ENCODE measurements at regions not wholly inside any gene's neighbourhood (a gene's known extent, or its start where the extent isn't known, plus 50 kb on each side); places are given as distances from the start of the nearest gene placed in this dataset.

DNA sequence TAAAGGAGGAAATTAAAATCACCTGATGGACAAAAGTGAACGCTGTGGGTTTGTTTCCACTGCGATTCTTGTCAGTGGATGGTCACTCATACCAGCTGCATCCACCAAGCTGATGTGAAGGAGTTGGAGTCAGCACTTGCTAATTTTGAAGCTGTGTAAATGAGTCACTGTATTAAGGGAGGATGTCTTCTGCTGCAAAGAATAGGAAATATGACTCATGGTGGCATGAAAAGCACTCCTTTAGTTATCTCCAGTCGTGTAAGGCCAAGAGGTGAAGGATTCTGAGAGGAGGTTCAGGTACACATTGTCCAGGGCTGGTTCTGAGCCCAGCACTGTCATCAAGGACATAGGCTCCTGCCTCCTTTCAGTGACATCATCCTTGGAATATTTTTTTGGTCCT, 71.7 kb upstream of the SKOR2 start:
- Mint-ChIP-seq H3K4me3 (no peak overlapping the region), H3K4me1 (ENCODE audit: low read depth) (peaks cover 2% of the 10 kb centered on the region), H3K27me3 (peaks cover 10% of the 10 kb centered on the region), H3K36me3 (ENCODE audit: low read depth) (no peaks in the 10 kb centered on the region), H3K9me3 (no peaks in the 10 kb centered on the region), H3K27ac (no peak overlapping the region)
- ChIA-PET CTCF (no interaction called here), POLR2A (no interaction called here)
- ATAC-seq (peak; percentile 30), DNase-seq (no peak)
- TF ChIP-seq, protein P1, sequence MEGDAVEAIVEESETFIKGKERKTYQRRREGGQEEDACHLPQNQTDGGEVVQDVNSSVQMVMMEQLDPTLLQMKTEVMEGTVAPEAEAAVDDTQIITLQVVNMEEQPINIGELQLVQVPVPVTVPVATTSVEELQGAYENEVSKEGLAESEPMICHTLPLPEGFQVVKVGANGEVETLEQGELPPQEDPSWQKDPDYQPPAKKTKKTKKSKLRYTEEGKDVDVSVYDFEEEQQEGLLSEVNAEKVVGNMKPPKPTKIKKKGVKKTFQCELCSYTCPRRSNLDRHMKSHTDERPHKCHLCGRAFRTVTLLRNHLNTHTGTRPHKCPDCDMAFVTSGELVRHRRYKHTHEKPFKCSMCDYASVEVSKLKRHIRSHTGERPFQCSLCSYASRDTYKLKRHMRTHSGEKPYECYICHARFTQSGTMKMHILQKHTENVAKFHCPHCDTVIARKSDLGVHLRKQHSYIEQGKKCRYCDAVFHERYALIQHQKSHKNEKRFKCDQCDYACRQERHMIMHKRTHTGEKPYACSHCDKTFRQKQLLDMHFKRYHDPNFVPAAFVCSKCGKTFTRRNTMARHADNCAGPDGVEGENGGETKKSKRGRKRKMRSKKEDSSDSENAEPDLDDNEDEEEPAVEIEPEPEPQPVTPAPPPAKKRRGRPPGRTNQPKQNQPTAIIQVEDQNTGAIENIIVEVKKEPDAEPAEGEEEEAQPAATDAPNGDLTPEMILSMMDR (IDR thresholded peaks at IDR 0.05) = no peak
- intact Hi-C loops (cut with micrococcal nuclease) = no loop called here

DNA sequence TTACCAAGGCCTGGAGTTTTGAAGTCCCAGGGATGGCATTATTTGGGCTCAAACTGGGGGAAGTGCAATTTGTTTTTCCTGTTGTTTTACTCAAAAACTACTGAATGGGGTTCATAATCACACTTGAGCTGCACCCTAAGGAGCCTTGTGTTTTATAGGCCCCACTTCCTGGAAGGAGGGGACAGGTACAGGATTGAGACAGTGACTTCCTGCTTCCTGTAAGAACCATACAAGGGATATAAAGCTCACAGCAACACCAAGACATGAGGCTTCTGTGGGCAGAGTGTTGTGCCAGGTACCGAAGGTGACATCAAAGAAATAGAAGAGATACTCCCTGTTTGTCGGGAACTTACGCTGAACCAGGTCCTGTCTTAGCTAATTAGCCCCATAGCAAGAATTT, 70.4 kb upstream of the SKOR2 start:
- TF ChIP-seq, protein P1 (IDR thresholded peaks at IDR 0.05) = no peak
- ATAC-seq (peak; percentile 34), DNase-seq (no peak)
- Mint-ChIP-seq H3K4me1 (ENCODE audit: low read depth) (peaks cover 2% of the 10 kb centered on the region), H3K27me3 (peaks cover 8% of the 10 kb centered on the region), H3K36me3 (ENCODE audit: low read depth) (no peaks in the 10 kb centered on the region), H3K4me3 (no peak overlapping the region), H3K9me3 (no peaks in the 10 kb centered on the region), H3K27ac (no peak overlapping the region)
- ChIA-PET CTCF (no interaction called here), POLR2A (no interaction called here)
- intact Hi-C loops (cut with micrococcal nuclease) = no loop called here

DNA sequence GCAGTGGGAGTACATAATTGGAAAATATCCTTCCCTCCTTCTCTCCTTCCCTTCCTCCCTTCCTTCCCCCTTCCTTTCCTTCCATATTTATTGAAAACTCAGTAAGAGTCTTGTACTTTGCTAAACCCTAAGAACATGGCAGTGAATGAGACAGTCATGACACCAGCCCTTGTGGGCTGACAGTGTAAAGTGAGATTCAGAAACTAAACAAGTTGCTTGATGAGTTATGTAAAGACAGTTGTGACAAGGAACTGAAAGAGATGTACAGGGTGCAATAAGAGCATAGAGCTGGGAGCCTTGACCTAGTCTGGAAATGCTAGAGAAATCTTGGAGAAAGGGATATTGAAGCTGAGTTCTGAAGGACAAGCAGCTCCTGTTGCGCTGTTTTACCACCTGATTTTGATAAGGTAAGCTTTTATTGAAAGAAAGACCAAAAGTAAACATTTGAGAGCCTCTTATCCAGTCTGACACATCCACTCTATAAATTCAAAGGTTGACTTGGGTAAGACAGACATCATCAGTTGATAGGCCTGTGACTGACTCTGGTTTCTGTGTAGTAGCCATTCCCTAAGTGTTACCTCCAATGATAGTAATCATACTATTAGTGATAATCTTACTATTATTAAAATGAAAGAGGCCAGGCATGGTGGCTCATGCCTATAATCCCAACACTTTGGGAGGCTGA, 66.5 kb upstream of the SKOR2 start:
- Mint-ChIP-seq H3K9me3 (no peaks in the 10 kb centered on the region), H3K4me3 (no peak overlapping the region), H3K36me3 (ENCODE audit: low read depth) (no peaks in the 10 kb centered on the region), H3K4me1 (ENCODE audit: low read depth) (peaks cover 2% of the 10 kb centered on the region), H3K27me3 (peaks cover 8% of the 10 kb centered on the region), H3K27ac (no peak overlapping the region)
- no peak for ATAC-seq
- intact Hi-C loops (cut with micrococcal nuclease) = no loop called here
- ChIA-PET CTCF (no interaction called here), POLR2A (no interaction called here)
- DNase-seq = no peak
- TF ChIP-seq, protein P1 (IDR thresholded peaks at IDR 0.05) = no peak

DNA sequence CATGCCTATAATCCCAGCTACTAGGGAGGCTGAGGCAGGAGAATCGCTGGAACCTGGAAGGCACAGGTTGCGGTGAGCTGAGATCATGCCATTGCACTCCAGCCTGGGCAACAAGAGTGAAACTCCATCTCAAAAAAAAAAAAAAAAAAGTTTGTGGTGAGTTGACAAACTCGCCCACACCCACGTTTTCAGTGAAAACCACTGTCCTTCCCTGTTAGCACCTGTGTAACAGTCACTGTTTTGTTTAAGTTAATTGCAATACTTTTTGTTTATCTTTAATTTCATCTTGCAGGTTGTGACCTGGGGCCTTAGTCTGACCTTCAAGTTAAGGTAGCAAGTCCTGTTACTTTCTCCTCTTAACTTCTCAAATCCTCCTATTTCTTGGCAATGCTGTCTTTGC, 65.5 kb upstream of the SKOR2 start:
- DNase-seq (no peak), ATAC-seq (no peak)
- Mint-ChIP-seq H3K36me3 (ENCODE audit: low read depth) (no peaks in the 10 kb centered on the region), H3K4me1 (ENCODE audit: low read depth) (peaks cover 1% of the 10 kb centered on the region), H3K4me3 (no peak overlapping the region), H3K9me3 (no peaks in the 10 kb centered on the region), H3K27ac (no peak overlapping the region), H3K27me3 (peaks cover 11% of the 10 kb centered on the region)
- ChIA-PET CTCF (no interaction called here), POLR2A (no interaction called here)
- TF ChIP-seq, protein P1 (IDR thresholded peaks at IDR 0.05) = no peak
- intact Hi-C loops (cut with micrococcal nuclease) = no loop called here

DNA sequence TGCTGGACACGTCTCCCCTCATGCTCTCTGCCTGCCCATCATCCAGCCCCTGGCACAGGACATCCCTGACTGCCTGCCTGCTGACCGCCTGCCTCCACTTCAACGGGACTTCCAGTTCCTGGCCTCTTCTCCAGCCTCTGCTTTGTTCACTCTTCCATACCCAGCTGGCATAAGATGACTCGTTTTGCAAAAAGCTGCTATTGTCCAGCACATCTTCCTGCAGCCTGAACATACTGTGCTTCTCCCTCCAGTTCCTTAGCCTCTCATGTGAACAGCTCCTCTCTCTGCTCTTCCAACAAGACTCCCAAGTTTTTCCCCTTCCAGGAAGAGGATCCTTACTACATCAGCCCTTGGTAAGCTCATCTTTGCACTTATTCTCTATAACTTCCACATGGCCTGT, 62.4 kb upstream of the SKOR2 start:
- ChIA-PET POLR2A (no interaction called here), CTCF (no interaction called here)
- Mint-ChIP-seq H3K36me3 (ENCODE audit: low read depth) (no peaks in the 10 kb centered on the region), H3K9me3 (no peaks in the 10 kb centered on the region), H3K4me1 (ENCODE audit: low read depth) (no peaks in the 10 kb centered on the region), H3K27ac (no peak overlapping the region), H3K4me3 (no peak overlapping the region), H3K27me3 (peaks cover 9% of the 10 kb centered on the region)
- intact Hi-C loops (cut with micrococcal nuclease) = no loop called here
- TF ChIP-seq, protein P1 (IDR thresholded peaks at IDR 0.05) = no peak
- DNase-seq (no peak), ATAC-seq (no peak)
